HG02938 (cell line): ENCODE measurements at regions not wholly inside any gene's neighbourhood (a gene's known extent, or its start where the extent isn't known, plus 50 kb on each side); places are given as distances from the start of the nearest gene placed in this dataset.
"Not testable (repeated sequence)": the region's sequence is repeated elsewhere in the genome, so short reads cannot be mapped to it uniquely, and the experiment has no call there.

Source experiments
- ATAC-seq: cut with Tn5 transposase; IDR thresholded peaks from one replicate; pipeline ENCODE4 v1.9.1; 2021; ENCODE audit warnings: mild to moderate bottlenecking, moderate library complexity; ENCODE audit not compliant: unreplicated experiment

GRCh38 chrY:7588176-7588575 is 676.6 kb upstream of the AMELY start:
- not testable (repeated sequence) for ATAC-seq

- ATAC-seq: no peak
These were observed 651.0 kb upstream of the AMELY start for GRCh38 chrY:7562541-7562940.

- no peak for ATAC-seq
These were observed 646.1 kb upstream of the AMELY start for GRCh38 chrY:7557675-7558074.

GRCh38 chrY:7555006-7555405 is 643.5 kb upstream of the AMELY start:
- no peak for ATAC-seq

GRCh38 chrY:7545060-7545459 is 633.5 kb upstream of the AMELY start:
- no peak for ATAC-seq

- no peak for ATAC-seq
These were observed 632.7 kb upstream of the AMELY start for GRCh38 chrY:7544172-7544770.

GRCh38 chrY:7543506-7543905 is 632.0 kb upstream of the AMELY start:
- ATAC-seq: no peak

GRCh38 chrY:7542256-7542858 is 630.8 kb upstream of the AMELY start:
- no peak for ATAC-seq

- no peak for ATAC-seq
These were observed 617.8 kb upstream of the AMELY start for GRCh38 chrY:7529396-7529795.

GRCh38 chrY:7527568-7527967 is 616.0 kb upstream of the AMELY start:
- not testable (repeated sequence) for ATAC-seq

- no peak for ATAC-seq
These were observed 606.8 kb upstream of the AMELY start for GRCh38 chrY:7518387-7518786.

- ATAC-seq: no peak
These were observed 604.7 kb upstream of the AMELY start for GRCh38 chrY:7516268-7516667.

GRCh38 chrY:7515812-7516211 is 604.3 kb upstream of the AMELY start:
- ATAC-seq: no peak

GRCh38 chrY:7502896-7503295 is 591.3 kb upstream of the AMELY start:
- ATAC-seq: no peak

GRCh38 chrY:7501236-7501635 is 589.7 kb upstream of the AMELY start:
- ATAC-seq: no peak

- ATAC-seq: no peak
These were observed 584.4 kb upstream of the AMELY start for GRCh38 chrY:7496001-7496400.

- not testable (repeated sequence) for ATAC-seq
These were observed 573.1 kb upstream of the AMELY start for GRCh38 chrY:7484455-7485285.

GRCh38 chrY:7471976-7472375 is 560.4 kb upstream of the AMELY start:
- ATAC-seq: no peak

GRCh38 chrY:7470037-7470436 is 558.5 kb upstream of the AMELY start:
- no peak for ATAC-seq

GRCh38 chrY:7468951-7469745 is 557.6 kb upstream of the AMELY start:
- no peak for ATAC-seq

- ATAC-seq: no peak
These were observed 556.4 kb upstream of the AMELY start for GRCh38 chrY:7467796-7468520.
